ENCODE measurements at regions not wholly inside any gene's neighbourhood (a gene's known extent, or its start where the extent isn't known, plus 50 kb on each side); places are given as distances from the start of the nearest gene placed in this dataset.

DNA sequence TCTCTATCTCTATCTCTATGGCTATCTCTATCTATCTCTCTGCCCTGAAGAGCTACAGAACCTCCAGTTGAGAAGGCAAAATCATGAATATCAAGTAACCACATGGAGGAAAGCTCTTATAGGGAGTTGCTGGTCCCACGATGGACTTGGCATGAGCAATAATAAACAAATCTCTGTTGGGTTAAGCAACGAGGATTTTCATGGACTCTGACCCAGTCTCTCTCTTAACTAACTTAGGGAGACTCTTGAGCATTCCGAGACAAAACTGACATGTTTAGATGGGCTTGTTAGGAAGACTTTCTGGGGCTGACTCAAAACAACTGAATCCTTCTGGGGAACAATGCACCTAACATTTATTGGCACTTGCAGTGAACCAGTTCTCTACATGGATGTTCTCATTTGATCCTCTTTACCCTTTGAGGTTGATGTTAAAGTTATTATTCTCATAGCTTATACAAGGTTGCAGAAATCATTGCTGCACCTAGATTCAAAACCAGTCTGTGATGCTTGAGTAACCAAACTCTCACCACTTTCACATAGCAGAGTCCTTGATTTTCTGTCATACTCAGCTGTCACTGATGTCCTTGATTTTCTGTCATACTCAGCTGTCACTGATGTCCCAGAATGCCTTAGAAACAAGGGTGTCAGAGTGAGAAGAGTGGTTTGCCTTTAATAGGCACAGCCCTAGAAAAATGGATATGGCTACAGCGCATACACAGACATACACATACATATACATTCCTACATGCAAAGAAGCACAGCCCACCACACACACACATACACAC, 354.6 kb upstream of the MAF start:
- Histone ChIP-seq H3K9ac (replicated peaks; ENCODE audit: extremely low read depth, insufficient read depth, low read length) (no peak overlapping the region), H3K27me3 (ENCODE audit: control insufficient read depth in 2 of 2, insufficient read depth in 2 of 2, low read length in 2 of 2) (no peaks in the 10 kb centered on the region), H3K36me3 (ENCODE audit: control insufficient read depth in 2 of 2, extremely low read depth in 1 of 2, insufficient read depth in 2 of 2, low read length in 2 of 2) (no peaks in the 10 kb centered on the region), H3K4me3 (replicated peaks in 1 of 3; ENCODE audit: insufficient read depth in 1 of 3, low read depth in 1 of 3, low read length in 3 of 3) (no peak overlapping the region), H4K20me1 (replicated peaks; ENCODE audit: control insufficient read depth, extremely low read depth, insufficient read depth, low read length) (no peaks in the 10 kb centered on the region), H2AFZ (ENCODE audit: low read depth, low read length) (no peak overlapping the region), H3K27ac (ENCODE audit: insufficient read depth, low read depth, low read length) (no peak overlapping the region), H3K79me2 (ENCODE audit: control insufficient read depth, insufficient read depth, low read length) (no peaks in the 10 kb centered on the region), H3K9me3 (replicated peaks; ENCODE audit: control insufficient read depth, insufficient read depth, low read length) (peaks cover 2% of the 10 kb centered on the region), H3K9me1 (replicated peaks; ENCODE audit: control insufficient read depth, extremely low read depth, insufficient read depth, low read length) (no peaks in the 10 kb centered on the region), H3K4me1 (ENCODE audit: control insufficient read depth, extremely low read depth, insufficient read depth, low read length) (no peaks in the 10 kb centered on the region), H3K4me2 (ENCODE audit: insufficient read depth, low read length) (no peak overlapping the region)
- DNase-seq (ENCODE audit: low read depth, low spot score) (no peak), FAIRE-seq (no peak)
- intact Hi-C loops (cut with micrococcal nuclease), result no loop called here
- dilution Hi-C loops (cut with MboI; ENCODE audit: extremely low pct_ligation_motif_present, low sequenced_read_pairs), result no loop called here
- BruUV-seq (replicated peaks), result no TSS peak
- CTCF ChIA-PET, result no interaction called here
- POLR2A ChIA-PET, result no interaction called here
- TF ChIP-seq, protein P1, sequence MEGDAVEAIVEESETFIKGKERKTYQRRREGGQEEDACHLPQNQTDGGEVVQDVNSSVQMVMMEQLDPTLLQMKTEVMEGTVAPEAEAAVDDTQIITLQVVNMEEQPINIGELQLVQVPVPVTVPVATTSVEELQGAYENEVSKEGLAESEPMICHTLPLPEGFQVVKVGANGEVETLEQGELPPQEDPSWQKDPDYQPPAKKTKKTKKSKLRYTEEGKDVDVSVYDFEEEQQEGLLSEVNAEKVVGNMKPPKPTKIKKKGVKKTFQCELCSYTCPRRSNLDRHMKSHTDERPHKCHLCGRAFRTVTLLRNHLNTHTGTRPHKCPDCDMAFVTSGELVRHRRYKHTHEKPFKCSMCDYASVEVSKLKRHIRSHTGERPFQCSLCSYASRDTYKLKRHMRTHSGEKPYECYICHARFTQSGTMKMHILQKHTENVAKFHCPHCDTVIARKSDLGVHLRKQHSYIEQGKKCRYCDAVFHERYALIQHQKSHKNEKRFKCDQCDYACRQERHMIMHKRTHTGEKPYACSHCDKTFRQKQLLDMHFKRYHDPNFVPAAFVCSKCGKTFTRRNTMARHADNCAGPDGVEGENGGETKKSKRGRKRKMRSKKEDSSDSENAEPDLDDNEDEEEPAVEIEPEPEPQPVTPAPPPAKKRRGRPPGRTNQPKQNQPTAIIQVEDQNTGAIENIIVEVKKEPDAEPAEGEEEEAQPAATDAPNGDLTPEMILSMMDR (IDR thresholded peaks at IDR 0.05; ENCODE audit: extremely low read depth in 1 of 2, insufficient read depth in 1 of 2, low read depth in 1 of 2, low read length in 2 of 2), result no peak
- TF ChIP-seq POLR2A (IDR thresholded peaks at IDR 0.05; ENCODE audit: low read depth, low read length) (no peak), GATA2 (IDR thresholded peaks at IDR 0.05; ENCODE audit: insufficient read depth, insufficient read length, low read depth, low read length) (no peak), MYC (IDR thresholded peaks at IDR 0.05; ENCODE audit: low read depth, low read length) (no peak), JUN (IDR thresholded peaks at IDR 0.05; ENCODE audit: borderline replicate concordance, insufficient read depth, insufficient read length, low read depth) (no peak), POLR2AphosphoS5 (IDR thresholded peaks at IDR 0.05; ENCODE audit: insufficient read depth, low read depth, low read length) (no peak), FOS (IDR thresholded peaks at IDR 0.05; ENCODE audit: borderline replicate concordance, insufficient read depth, low read length) (no peak), EZH2 (IDR thresholded peaks at IDR 0.05; ENCODE audit: borderline replicate concordance, low read depth, low read length, severe bottlenecking) (no peak)
- TF ChIP-seq, protein P2, sequence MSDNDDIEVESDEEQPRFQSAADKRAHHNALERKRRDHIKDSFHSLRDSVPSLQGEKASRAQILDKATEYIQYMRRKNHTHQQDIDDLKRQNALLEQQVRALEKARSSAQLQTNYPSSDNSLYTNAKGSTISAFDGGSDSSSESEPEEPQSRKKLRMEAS (IDR thresholded peaks at IDR 0.05; ENCODE audit: insufficient read depth, insufficient read length), result no peak

Measured in endothelial cell of umbilical vein (primary cell).